Amygdala (tissue), 56 donors: ENCODE measurements at regions not wholly inside any gene's neighbourhood (a gene's known extent, or its start where the extent isn't known, plus 50 kb on each side); places are given as distances from the start of the nearest gene placed in this dataset.

Experiments used
- DNase-seq, 56 donors: peaks; one replicate each; lab custom pipeline; 2025; lab: John Stamatoyannopoulos, UW

DNA sequence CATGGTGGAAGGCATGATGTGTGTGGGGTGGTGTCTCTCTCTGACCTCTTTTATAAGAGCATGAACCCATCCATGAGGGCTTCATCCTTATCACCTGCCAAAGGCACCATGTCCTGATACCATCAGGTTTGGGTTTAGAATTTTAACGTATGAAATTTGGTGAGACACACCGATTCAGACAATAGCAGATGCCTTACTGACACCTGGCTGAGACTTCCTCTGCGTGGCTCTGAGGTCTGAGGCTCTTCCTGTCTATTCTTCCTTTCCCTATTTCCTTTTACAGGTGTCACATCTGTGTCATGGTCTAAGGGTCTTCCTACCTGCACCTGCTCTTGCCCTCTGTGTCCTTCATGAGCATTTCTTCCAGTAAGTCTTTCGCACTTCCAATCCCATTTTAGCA lies 320.7 kb upstream of the CLNK start:
- no peak for DNase-seq

DNA sequence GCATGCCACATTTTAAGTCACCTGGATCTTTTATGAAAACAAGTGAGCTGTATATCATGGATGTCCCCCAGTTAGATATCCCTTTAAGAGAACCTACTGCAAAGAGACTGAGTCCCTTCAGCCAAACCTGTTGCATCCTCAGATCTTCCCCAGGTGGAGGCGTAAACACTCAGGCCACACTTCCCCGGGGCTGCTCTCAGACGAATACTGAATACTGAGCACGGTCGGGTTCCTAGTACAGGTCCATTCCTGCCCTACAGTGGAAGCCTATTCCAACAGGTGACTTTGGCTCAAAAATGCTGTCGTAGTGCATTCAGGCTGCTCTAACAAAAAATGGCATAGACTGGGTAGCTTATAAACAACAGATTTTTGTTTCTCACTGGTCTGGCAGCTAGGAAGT lies 320.2 kb upstream of the CLNK start:
- no peak for DNase-seq

DNA sequence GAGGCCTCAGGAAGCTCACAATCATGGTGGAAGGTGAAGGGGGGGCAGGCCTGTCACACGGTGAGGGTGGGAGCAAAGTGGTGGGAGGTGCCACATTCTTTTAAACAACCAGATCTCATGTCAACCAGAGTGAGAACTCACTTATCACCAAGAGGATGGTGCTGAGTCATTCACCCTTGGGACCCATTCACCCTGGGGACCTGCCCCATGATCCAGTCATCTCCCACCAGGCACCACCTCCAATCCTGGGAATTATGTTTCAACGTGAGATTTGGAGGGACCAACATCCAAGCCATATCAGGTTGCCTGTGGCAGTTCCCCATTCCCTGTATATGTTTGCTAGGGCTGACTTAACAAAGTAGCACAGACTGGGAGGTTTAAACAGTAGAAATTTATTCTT lies 318.4 kb upstream of the CLNK start:
- DNase-seq = no peak

DNA sequence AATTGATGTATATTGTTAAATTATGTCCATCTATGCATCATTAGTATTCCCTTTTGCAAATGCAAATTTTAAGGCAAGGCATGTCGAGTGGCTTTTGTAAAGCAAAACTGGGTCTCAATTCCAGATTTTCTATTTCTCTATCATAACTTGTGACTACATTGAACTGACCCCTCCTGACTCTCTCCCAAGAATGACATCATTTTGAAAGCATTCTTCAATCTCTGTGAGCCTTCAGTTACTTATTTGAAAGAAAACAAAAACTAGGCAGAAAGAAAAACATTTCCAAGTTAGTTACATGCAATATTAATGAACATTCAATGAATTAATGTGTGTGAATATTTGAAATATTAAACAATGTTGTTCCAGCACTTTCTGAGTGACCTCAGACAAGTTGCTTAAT lies 314.3 kb upstream of the CLNK start:
- no peak for DNase-seq

DNA sequence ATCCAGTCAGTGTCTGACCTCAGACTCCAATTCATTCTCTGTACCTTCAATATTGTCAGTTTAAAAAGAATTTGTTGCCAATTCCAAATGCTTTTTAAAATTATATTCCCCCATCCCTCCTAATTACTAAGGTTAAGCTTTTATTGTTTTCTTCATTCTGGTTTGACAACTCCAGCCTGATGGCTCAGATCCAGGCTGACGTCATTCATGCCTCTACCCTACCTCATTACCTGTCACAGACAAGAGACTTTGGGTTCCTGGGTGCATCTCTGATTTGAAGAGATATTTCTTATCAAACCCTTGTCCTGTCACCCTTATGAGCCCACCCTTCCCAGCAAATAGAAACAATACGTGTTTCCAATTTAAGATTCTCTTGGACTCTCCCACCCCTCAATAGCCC lies 300.2 kb upstream of the CLNK start:
- DNase-seq = no peak

DNA sequence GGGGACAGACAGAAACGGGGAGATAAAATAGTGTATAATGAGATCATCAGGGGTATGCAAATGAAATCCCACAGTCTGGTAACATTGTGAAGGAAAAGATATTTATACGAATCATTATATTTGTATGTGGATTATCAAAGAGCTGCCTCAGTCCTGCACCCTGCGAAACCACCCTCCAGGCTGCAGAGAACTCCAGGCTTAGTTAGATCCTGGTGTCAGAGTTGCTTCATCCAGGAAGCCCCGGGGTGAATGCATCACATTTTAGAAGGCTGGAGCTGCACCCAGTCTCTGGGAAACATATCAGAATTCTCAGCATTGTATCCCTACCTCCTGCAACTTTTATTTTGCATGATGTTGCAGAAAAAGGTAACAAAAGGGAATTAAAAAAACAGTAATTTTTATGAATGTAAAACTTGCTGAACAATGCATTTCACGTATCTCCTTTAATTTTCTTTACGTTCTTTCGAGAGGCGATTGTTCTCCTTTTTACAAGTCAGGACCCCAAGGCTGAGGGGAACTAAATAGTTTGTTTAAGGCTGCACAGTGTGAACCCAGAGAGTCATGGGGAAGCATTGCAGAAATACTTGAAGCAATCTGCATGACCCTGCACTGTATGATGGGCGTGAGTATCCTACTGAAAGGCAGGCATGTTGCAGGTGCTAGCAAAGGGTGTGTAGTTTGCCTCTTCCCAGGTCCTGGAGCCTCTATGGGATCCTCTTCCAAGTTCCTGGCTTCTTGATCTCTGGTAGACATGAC lies 299.5 kb upstream of the CLNK start:
- no peak for DNase-seq

DNA sequence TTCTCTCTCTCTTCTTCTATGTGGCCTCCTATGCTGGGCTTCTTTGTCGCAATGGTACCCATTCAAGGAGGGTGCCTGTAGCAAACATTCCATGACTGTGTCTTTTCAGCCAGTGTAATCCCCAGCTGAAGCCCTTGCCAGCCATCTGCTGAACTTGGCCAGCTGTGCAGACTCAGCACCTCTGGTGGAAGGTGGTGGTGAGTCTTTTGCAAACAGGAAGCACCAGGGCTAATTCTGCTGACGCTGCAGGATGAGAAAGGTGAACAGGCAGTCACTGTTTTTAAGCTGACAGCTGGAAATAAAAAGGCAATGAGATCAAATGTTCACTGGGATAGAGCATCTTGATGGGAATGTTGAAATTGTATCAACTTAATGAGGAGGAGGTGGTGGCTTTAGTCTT lies 298.7 kb upstream of the CLNK start:
- DNase-seq = no peak

DNA sequence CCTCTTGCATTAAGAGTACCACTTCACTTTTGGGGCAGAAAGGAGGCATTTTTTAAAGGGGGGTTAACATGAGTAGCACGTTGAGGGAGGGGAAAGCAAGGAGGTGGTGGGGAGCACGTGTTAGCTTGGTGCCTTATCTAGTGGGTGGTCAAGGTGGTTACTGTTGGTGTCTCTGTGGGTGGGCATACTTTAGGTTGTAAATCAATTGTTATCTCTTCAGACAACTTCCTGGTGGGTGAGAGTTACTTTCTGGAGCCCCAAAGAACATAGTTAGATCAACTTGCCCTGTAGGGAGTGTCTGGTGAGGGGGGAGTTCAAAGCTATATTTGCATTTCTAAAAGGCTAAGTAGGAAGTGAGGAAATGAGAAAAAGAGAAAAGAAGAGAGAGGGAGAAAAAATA lies 297.7 kb upstream of the CLNK start:
- DNase-seq = no peak

DNA sequence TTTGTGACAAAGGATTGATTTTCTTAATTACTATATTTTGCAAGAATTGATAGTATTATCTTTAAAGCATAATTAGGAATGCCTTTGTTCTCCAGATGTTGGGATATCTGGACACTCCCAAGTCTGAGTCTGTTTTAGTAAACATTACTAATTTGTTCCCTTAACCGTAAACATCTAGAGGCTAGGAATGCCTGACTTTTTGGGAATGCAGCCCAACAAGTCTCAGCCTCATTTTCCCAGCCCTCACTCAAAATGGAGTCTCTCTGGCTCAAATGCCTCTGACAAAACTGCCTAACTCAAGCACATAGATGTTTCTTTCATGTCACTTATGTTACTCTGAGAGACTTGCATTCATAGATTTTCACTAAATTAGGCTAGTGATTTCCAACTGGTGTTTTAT lies 297.0 kb upstream of the CLNK start:
- DNase-seq = no peak

DNA sequence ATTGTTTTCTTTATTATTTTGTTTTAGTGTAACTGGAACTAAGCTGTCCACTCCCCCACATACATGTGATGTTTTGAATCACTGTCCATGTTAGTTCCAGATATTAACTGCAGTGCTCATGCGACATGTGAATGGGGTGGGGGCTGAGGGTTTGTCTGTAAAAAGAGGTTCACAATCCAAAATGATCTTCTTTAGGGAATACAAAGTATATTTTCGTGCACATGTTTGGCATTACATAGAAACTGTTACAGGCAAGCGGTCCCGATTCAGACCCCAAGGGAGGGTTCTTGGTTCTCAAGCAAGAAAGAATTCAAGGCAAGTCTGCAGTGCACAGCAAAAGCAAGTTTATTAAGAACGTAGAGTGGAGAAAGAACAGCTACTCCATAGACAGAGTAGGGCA lies 296.5 kb upstream of the CLNK start:
- no peak for DNase-seq

DNA sequence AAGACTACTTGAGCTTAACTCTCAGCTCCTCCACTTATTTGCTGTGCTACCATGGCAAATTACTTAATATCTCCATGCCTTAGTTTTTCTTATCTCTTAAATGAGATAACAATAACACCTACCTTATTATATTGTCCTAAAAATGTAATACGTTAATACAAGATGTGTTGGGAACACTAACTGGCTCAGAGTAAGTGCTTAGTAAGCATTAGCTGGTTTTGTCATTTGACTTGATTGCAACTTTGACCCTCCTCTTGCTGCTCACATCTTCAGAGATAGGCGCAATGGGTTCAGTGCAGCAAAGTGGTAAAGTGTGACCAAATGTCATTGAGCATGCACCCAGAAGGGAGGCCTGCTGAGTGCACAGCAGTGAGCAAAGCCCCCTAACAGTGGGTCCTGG lies 294.5 kb upstream of the CLNK start:
- DNase-seq = no peak

DNA sequence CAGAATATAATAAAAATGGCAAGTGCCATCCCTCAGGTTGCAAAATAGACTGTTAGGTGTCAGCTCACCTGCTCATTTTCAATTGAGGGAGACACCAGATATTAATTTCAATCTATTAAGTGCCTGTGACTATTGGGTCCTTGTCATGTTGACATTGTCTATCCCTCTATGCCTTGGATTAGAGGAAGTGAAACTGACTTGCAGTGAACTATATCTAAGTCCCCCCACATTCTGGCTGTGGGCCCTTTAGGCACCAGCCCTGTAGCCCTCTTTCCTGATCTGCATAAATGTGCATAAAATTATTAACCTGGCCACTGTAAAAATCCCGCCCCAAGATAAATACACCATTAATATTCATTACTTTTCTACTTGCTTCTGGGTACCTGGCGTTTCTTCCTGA lies 293.0 kb upstream of the CLNK start:
- DNase-seq = no peak

DNA sequence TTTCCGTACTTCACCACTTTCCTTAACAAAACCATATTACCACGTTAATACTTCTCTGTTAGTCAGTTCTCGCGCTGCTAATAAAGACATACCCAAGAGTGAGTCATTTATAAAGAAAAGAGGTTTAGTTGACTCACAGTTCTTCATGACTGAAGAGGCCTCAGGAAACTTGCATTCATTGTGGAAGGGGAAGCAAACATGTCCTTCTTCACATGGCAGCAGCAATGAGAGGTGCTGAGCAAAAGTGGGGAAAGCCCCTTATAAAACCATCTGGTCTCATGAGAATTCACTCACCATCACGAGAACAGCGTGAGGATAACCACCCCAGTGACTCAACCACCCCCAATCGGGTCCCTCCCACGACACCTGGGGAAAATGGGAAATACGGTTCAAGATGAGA lies 289.8 kb upstream of the CLNK start:
- DNase-seq = no peak

DNA sequence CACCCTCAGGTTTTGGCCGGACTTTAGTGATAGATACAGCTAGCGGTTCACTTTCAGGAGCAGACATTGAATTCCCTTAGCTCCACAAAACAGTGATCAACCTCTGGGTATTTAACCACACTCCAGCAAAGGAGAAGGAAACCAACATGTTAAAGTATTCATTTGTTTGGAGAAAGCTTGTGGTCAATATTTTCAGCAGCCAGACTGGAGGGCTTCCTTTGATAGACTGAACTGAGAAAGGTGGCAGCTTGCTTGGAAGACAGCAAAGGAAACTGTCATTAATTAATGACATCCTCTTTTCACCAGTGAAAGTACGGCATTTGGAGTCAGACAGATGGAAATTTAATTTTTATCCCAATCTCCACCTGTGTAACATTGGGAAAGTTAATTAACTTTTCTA lies 289.1 kb upstream of the CLNK start:
- no peak for DNase-seq

DNA sequence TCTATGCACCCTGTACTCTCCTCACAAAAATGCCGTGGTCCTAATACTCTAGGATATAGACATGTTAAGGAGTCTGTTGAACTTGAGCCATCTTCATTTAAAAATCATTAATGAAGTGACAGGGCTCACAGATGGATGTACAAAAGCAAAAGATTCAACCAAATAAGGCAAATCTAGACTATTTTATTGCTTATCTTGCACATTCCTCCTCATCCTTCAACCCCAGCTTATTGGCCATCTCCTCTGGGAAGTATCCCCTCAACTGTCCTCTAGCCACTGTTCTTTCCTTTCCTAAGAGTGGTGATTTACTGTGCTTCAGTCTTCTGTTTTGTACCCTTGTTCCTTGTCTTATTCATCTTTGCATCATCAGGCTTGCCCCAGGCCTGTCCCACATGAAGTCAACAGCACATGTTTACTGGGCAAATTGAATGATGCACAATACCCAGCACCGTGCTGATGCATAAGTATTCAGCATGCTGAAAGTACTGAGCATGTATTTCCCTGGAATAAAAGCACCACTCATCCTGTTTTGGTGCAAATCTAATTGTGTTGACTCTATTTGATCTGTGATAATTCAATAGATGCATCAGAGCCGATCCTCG lies 287.3 kb upstream of the CLNK start:
- no peak for DNase-seq

DNA sequence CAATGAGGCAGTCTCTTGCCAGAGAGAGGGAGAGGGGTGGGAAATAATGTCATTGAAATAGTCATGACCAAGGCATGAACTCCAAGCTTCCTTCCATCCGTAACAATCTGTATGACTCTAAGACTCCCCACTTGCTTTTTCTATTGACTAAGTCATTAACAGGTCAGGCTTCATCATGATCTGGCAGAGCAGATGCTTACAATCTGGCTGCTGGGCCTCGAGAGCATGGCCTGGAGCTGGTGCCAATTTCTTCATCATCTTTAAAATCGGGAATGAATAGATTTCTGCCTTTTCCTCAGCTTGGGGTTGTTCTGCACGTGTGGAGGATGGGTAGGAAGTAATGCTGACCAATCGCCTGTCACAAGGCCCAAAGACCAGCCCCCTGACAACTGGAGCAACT lies 280.6 kb upstream of the CLNK start:
- no peak for DNase-seq

DNA sequence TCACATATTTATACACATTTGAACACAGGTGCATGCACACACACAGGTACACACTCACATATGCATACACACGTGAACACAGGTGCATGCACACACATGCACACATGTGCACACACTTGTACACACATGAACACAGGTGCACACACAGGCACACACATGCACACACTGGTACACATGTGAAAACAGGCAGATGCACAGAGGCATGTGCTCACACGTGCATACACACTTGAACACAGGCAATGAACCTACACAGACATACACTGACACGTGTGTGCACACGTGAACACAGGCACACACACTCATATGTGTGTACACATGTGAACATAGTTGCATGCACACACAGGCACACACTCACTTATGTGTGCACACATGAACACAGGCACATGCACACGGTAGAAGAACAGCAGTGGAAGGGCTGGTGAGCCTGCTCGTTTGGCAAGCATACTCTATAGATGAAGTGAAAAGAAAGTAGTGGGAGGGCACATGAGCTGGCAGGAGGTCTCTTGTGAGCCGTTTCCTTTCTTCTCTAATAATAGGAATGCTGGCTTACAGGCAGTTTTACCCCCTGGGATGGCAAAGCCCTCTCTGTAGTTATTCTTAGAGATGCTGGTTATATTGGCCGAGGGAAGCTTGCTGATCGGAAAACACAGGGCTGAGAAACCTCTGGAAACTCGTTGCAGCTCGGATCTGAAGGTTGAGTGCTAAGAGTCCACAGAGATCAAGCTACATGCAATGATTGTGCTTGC lies 279.6 kb upstream of the CLNK start:
- DNase-seq = no peak

DNA sequence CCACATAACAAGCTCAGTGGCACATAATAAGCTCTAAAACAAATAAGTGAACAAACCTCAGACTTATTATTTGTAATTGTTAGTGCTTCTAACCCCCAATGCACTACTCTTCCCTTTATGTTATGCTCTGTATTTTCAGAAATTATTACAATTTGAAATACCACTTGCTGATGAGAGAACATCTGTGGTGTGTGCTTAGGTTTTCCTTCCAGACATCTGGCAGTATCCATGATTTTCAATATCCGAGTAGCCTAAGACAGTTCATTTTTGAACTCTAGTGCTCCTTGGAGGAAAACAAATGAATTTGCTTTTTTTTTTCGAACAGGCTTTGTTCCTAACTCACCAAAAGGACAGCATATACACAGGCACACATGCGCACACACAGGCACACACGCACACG lies 278.7 kb upstream of the CLNK start:
- no peak for DNase-seq

DNA sequence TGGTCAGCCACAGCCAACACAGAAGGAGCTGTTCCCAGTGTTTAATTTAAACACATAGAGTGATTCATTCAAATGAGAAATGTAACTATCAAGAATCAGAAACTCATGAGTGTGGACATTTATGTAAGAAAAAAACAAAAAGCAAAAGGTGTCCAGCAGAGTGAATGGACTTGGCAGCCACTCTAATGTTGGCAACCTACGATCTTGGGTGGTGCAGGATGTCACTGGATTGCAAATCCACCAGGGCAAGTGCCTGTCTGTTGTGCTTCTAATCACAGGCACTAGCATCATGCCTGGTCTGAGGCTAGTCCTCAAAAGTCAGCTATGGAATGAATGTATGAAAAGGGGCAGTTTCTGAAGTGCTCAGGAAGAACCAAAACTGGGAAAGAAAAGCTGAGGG lies 277.7 kb upstream of the CLNK start:
- DNase-seq = no peak

DNA sequence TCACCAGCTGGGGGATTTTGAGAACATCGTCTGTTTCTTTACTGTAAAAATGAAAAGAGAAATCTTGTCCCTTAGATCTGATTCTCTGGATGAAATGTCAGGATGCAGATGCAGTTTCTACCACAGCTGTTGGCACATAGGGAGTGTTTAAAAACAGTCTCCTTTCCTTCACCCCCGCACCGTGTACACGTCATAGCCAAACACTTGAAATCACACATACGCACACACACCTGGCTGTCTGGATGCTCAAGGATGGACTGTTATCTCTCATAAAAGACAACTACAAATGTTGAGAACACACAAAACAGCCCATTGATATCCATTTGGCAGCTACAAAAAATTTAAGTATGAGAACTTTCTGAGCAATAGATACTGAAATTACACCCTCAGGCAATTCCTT lies 275.8 kb upstream of the CLNK start:
- no peak for DNase-seq

DNA sequence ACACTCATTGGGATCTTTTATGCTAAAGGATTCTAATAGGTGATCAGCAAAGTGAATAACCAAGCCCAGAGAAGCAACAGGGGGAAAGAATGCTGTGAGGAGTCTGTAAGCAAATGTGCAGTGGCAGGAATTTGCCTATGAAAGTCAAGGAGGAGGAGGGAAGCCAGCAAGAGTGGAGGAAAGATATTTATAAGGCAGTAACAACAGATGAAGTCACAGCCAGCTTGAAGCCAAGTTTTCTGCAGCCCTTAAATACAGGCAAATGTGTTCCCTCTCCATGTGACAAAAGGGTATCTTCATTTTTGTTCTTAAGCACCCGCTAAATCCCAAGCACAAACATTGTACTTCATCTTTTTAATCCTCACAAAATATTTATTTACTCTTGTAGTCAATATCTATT lies 275.0 kb upstream of the CLNK start:
- peak in 2 of 56 donors; percentile 28 to 37 for DNase-seq

DNA sequence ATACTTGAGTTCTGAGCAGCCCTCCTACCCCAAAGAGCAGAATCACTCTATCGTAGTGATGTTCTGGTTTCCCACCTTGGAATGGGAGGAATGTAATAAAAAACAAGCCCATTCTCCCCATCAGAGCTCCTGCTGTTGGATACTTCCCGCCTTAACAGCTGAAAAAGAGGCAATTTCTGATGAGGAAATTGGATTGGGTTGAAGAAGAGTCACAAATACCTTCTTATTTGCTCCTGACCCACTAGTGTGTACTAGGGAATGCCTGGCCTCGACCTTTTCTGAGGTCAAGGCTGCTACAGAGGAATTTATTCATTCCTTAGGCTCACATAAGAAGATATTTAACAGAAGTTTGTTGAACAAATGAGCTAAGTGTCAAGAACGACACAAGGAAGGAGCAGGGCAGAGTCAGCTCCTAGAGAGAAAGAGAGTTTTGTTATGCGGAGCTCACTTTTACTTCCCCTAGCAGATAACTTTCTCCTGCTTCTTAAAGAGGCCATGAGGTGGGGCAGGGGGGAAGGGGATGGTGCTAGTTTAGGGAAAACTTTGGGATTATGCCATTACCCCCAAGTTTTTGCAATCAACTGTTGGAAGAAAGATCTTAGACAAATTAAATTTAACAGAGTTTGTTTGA lies 273.8 kb upstream of the CLNK start:
- DNase-seq = no peak
